ENCODE measurements at regions not wholly inside any gene's neighbourhood (a gene's known extent, or its start where the extent isn't known, plus 50 kb on each side); places are given as distances from the start of the nearest gene placed in this dataset.

- ChIA-PET CTCF (no interaction called here), POLR2A (no interaction called here)
- intact Hi-C loops (cut with micrococcal nuclease; ENCODE audit: unreplicated experiment), result no loop called here
- Histone ChIP-seq H3K9me3 (ENCODE audit: control insufficient read depth, insufficient read depth, low read depth, low read length) (no peaks in the 10 kb centered on the region), H3K36me3 (ENCODE audit: control insufficient read depth, insufficient read depth, low read length) (no peaks in the 10 kb centered on the region), H3K4me1 (ENCODE audit: control insufficient read depth, insufficient read depth, low read length) (no peaks in the 10 kb centered on the region), H3K27me3 (ENCODE audit: control insufficient read depth, insufficient read depth, low read length) (no peaks in the 10 kb centered on the region), H3K27ac (ENCODE audit: low read length) (no peak overlapping the region), H3K4me3 (ENCODE audit: low read depth in 2 of 2, low read length in 2 of 2) (no peak overlapping the region)
- DNase-seq (ENCODE audit: low read depth, low spot score), result no peak
- ATAC-seq, result no peak
- in situ Hi-C loops (cut with HindIII; ENCODE audit: low pct_unique_long_range_greater_than_20kb, low sequenced_read_pairs), result no loop called here
- BruUV-seq (replicated peaks), result no TSS peak
- TF ChIP-seq REST (IDR thresholded peaks at IDR 0.05; ENCODE audit: insufficient read depth in 1 of 2, low read depth in 2 of 2, low read length in 1 of 2) (no peak), CTCF (IDR thresholded peaks at IDR 0.05) (no peak), POLR2AphosphoS5 (IDR thresholded peaks at IDR 0.05; ENCODE audit: low read depth, low read length) (no peak), TCF7L2 (IDR thresholded peaks at IDR 0.05; ENCODE audit: low read depth, low read length) (no peak), SIN3A (IDR thresholded peaks at IDR 0.05; ENCODE audit: borderline replicate concordance, insufficient read depth, low read depth, low read length) (no peak)
Measured at GRCh38 chr2:145352484-145352883, 832.6 kb upstream of the ZEB2 start.

GRCh38 chr2:145351864-145352425 is 832.0 kb upstream of the ZEB2 start:
- no TSS peak for BruUV-seq (replicated peaks)
- CTCF ChIA-PET, result no interaction called here
- Histone ChIP-seq H3K4me1 (ENCODE audit: control insufficient read depth, insufficient read depth, low read length) (no peaks in the 10 kb centered on the region), H3K27me3 (ENCODE audit: control insufficient read depth, insufficient read depth, low read length) (no peaks in the 10 kb centered on the region), H3K27ac (ENCODE audit: low read length) (no peak overlapping the region), H3K4me3 (ENCODE audit: low read depth in 2 of 2, low read length in 2 of 2) (no peak overlapping the region), H3K36me3 (ENCODE audit: control insufficient read depth, insufficient read depth, low read length) (no peaks in the 10 kb centered on the region), H3K9me3 (ENCODE audit: control insufficient read depth, insufficient read depth, low read depth, low read length) (no peaks in the 10 kb centered on the region)
- intact Hi-C loops (cut with micrococcal nuclease; ENCODE audit: unreplicated experiment), result no loop called here
- POLR2A ChIA-PET, result no interaction called here
- in situ Hi-C loops (cut with HindIII; ENCODE audit: low pct_unique_long_range_greater_than_20kb, low sequenced_read_pairs), result no loop called here
- no peak for ATAC-seq
- no peak for DNase-seq (ENCODE audit: low read depth, low spot score)
- TF ChIP-seq POLR2AphosphoS5 (IDR thresholded peaks at IDR 0.05; ENCODE audit: low read depth, low read length) (no peak), SIN3A (IDR thresholded peaks at IDR 0.05; ENCODE audit: borderline replicate concordance, insufficient read depth, low read depth, low read length) (no peak), TCF7L2 (IDR thresholded peaks at IDR 0.05; ENCODE audit: low read depth, low read length) (no peak), CTCF (IDR thresholded peaks at IDR 0.05) (no peak), REST (IDR thresholded peaks at IDR 0.05; ENCODE audit: insufficient read depth in 1 of 2, low read depth in 2 of 2, low read length in 1 of 2) (no peak)
